GM18868 (cell line): ENCODE measurements at regions not wholly inside any gene's neighbourhood (a gene's known extent, or its start where the extent isn't known, plus 50 kb on each side); places are given as distances from the start of the nearest gene placed in this dataset.

Experiments used
- ATAC-seq: cut with Tn5 transposase; IDR thresholded peaks from one replicate; pipeline ENCODE4 v1.9.1; 2021; ENCODE audit warnings: mild to moderate bottlenecking, moderate library complexity; ENCODE audit not compliant: unreplicated experiment

GRCh38 chr12:42660968-42661937 is 71.7 kb upstream of the PRICKLE1 start:
- ATAC-seq: peak; percentile 48

GRCh38 chr12:42660117-42660516 is 70.6 kb upstream of the PRICKLE1 start:
- ATAC-seq: no peak

DNA sequence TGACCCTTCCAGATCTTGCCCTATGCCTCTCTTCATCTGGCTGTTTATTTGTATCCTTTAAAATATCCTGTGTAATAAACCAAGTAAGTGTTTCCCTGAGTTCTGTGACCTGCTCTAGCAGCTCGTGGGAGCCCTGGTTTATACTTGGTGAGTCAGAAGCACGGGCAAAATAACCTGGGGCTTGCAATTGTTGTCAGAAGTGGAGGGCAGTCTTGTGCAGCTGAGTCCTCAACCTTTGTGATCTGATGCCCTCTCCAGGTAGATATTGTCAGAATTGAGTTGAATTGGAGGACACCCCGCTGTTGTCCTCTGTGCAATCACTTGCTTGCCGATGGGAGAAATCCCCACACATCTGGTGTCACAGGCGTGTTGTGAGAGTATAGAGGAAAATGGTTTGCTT is 62.5 kb upstream of the PRICKLE1 start:
- ATAC-seq: no peak

DNA sequence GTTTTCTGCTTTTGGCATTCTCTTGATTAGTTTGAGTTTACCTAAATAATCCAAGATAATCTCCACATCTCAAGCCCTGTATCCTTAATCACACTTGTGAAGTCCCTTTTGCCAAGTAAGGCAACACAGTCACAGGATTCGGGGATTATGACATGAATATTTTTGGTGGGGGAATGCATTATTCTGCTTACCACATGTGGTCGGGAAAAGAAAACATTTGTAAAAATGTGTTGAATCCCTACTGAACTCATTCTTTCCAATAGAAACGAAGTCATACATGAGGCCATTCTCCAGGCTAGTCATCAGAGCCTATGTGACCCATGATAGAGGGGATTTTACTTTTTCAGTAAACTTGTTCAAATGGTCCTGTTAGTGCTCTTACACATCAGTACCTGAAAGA is 58.5 kb upstream of the PRICKLE1 start:
- no peak for ATAC-seq

GRCh38 chr12:42643881-42644579 is 54.5 kb upstream of the PRICKLE1 start:
- ATAC-seq: no peak

GRCh38 chr12:42641221-42641885 is 51.8 kb upstream of the PRICKLE1 start:
- no peak for ATAC-seq

DNA sequence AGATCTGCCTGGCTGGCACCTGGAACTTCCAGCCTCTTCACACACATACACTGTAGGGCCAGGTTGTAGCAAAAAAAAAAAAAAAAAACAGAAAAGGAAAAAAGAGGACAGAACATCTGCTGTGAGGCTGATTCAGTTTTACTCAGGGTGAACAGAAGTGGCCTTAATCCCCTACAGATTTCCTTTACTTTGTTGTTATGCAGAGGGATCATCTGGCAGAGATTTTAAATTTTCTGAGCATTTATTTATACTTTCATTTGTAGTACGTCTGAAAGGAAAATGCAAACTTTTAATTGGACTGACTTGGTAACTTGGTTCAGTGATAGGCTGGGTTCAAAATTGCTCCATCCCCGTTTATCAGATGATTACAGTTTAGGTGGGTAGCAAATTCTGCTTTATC is 50.8 kb upstream of the PRICKLE1 start:
- ATAC-seq: no peak

DNA sequence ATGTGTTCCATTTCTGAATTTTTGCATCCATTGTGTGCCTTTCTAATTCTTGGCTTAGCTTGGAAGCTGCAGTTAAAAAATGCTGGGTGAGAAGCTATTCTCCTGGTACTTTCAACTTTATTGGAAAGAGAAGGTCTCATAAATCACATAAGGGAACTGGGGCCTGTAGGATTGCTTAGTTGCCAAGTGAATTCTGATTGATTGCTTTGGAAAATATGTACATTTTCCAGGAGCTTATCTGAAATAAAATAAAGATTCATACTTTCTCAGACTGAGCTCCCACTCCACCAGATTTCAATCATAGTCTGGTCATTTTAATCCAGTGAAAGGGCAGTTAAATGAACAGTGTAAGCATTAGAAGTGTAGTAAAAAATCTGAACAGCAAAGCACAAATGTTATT is 50.0 kb upstream of the PRICKLE1 start:
- no peak for ATAC-seq
